ENCODE measurements at regions not wholly inside any gene's neighbourhood (a gene's known extent, or its start where the extent isn't known, plus 50 kb on each side); places are given as distances from the start of the nearest gene placed in this dataset.
A peak's percentile ranks its signal among the peaks of the same experiment; 100 is the strongest.
"Not testable (repeated sequence)": the region's sequence is repeated elsewhere in the genome, so short reads cannot be mapped to it uniquely, and the experiment has no call there.

GRCh38 chrX:20711366-20711765 is 444.7 kb upstream of the RPS6KA3 start:
- no peak for DNase-seq

GRCh38 chrX:20693078-20693477 is 426.4 kb upstream of the RPS6KA3 start:
- no peak for DNase-seq

GRCh38 chrX:20686256-20686655 is 419.5 kb upstream of the RPS6KA3 start:
- no peak for DNase-seq

GRCh38 chrX:20685652-20686051 is 418.9 kb upstream of the RPS6KA3 start:
- DNase-seq = no peak

- DNase-seq = peak; percentile 70
These were observed 415.0 kb upstream of the RPS6KA3 start for GRCh38 chrX:20681683-20682082.

- peak; percentile 83 for DNase-seq
These were observed 414.3 kb upstream of the RPS6KA3 start for GRCh38 chrX:20680998-20681397.

- DNase-seq = no peak
These were observed 405.8 kb upstream of the RPS6KA3 start for GRCh38 chrX:20672476-20672875.

GRCh38 chrX:20671746-20672145 is 405.0 kb upstream of the RPS6KA3 start:
- DNase-seq = not testable (repeated sequence)

GRCh38 chrX:20670611-20671010 is 403.9 kb upstream of the RPS6KA3 start:
- no peak for DNase-seq

GRCh38 chrX:20668550-20668949 is 401.8 kb upstream of the RPS6KA3 start:
- DNase-seq = no peak

- DNase-seq = no peak
These were observed 399.6 kb upstream of the RPS6KA3 start for GRCh38 chrX:20666331-20666730.

GRCh38 chrX:20665481-20665880 is 398.8 kb upstream of the RPS6KA3 start:
- DNase-seq = peak; percentile 50

GRCh38 chrX:20664774-20665173 is 398.1 kb upstream of the RPS6KA3 start:
- no peak for DNase-seq

- DNase-seq = no peak
These were observed 397.4 kb upstream of the RPS6KA3 start for GRCh38 chrX:20664131-20664530.

- DNase-seq = no peak
These were observed 396.6 kb upstream of the RPS6KA3 start for GRCh38 chrX:20663336-20663735.

- no peak for DNase-seq
These were observed 390.0 kb upstream of the RPS6KA3 start for GRCh38 chrX:20656721-20657120.

GRCh38 chrX:20654596-20655106 is 387.9 kb upstream of the RPS6KA3 start:
- DNase-seq = no peak

GRCh38 chrX:20653070-20653469 is 386.4 kb upstream of the RPS6KA3 start:
- peak; percentile 36 for DNase-seq

- DNase-seq = no peak
These were observed 375.2 kb upstream of the RPS6KA3 start for GRCh38 chrX:20641954-20642353.

GRCh38 chrX:20639115-20639514 is 372.4 kb upstream of the RPS6KA3 start:
- DNase-seq = no peak

- no peak for DNase-seq
These were observed 370.6 kb upstream of the RPS6KA3 start for GRCh38 chrX:20637351-20637750.

GRCh38 chrX:20633451-20633850 is 366.7 kb upstream of the RPS6KA3 start:
- DNase-seq = no peak

GRCh38 chrX:20623448-20623847 is 356.7 kb upstream of the RPS6KA3 start:
- DNase-seq = peak; percentile 62

GRCh38 chrX:20620306-20620705 is 353.6 kb upstream of the RPS6KA3 start:
- peak; percentile 75 for DNase-seq

- DNase-seq = no peak
These were observed 343.3 kb upstream of the RPS6KA3 start for GRCh38 chrX:20609916-20610415.

Measured in fibroblast of skin of abdomen (primary cell).